Middle frontal gyrus (tissue), 1 donor: ENCODE measurements at regions not wholly inside any gene's neighbourhood (a gene's known extent, or its start where the extent isn't known, plus 50 kb on each side); places are given as distances from the start of the nearest gene placed in this dataset.

Source experiments
- DNase-seq: peaks from one replicate; pipeline ENCODE4 v3.0.0-alpha.2; 2015; ENCODE audit warnings: low spot score; ENCODE audit errors: extremely low spot score

- no peak for DNase-seq
These were observed 226.1 kb upstream of the N4BP1 start for GRCh38 chr16:48836067-48836466.

DNA sequence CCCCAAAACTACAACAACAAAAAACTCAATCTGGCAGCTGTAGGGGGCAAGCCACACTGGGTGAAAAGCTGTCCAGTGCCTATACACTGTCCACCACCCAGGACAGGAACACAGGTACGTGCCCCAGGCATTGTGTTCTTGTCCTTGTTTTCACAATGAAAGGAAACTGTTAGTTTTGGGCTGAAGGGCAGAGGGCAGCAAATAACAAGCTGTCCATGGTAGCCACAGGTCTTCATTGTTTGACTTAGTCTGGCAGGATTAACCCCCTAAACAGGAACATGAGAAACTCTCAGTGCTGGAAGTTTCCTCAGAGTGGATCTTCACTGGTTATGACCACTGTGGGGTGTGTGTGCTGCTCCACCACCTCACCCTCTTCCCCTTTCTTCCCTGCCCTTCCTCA lies 224.6 kb upstream of the N4BP1 start:
- no peak for DNase-seq

DNA sequence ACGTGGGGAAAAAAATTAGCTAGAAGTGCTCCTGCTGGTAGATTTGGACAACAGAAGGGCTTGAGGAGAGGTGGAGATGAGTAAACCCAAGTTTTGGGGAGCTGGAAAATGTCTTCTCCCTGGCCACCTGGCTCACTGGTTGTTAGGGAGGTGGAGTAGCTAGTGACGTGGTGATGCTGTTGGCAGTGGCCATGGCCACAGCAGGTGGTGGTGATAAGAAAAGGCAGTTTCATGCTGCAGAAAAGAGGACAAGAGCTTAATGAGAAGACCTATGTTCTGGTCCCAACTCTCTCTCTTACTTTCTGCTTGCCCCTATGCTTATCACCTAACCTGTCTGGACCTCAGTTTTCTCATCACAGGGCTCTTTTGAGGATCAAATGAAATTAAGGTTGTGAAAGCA lies 223.5 kb upstream of the N4BP1 start:
- DNase-seq: no peak

GRCh38 chr16:48831076-48831722 lies 221.2 kb upstream of the N4BP1 start:
- no peak for DNase-seq

- DNase-seq: no peak
These were observed 219.6 kb upstream of the N4BP1 start for GRCh38 chr16:48829336-48830310.

- DNase-seq: no peak
These were observed 214.3 kb upstream of the N4BP1 start for GRCh38 chr16:48824271-48824670.

DNA sequence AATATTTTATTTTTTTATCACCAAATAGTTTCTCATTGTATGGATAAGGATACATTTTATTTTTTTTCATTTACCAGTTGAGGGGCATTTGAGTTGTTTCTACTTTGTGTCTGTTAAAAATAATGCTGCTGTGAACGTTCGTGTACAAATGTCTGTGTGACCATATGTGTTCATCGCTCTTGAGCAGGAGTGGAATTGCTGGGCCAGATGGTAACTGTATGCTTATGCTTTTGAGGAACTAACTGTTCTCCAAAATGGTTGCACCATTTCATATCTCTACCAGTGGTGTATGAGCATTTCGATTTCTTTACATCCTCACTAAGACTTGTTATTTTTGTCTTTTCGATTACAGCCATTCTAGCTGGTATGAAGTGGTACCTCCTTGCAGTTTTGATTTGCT lies 212.5 kb upstream of the N4BP1 start:
- no peak for DNase-seq

GRCh38 chr16:48820379-48820778 lies 210.4 kb upstream of the N4BP1 start:
- no peak for DNase-seq

- DNase-seq: peak; percentile 16
These were observed 208.3 kb upstream of the N4BP1 start for GRCh38 chr16:48818257-48818656.

DNA sequence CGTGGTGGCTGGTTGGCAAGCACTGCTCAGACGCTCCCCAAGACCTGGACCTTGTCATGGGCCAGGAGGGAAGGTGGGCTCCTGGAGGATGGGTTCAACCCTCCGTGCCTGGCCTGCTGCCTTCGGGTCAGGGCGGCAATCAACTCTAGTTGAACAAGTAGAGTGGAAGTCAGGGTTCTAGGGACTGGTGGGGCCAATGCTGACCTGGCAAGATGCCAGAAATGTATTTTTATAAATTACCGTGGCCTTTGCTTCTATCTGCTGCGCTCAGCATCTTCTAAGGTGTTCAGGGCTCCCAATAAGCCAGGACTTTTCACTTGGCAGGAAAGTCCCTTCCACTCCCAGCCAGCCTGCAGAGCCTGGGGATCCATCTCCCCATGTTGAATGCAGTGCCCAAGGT lies 207.1 kb upstream of the N4BP1 start:
- DNase-seq: no peak

GRCh38 chr16:48816393-48816792 lies 206.4 kb upstream of the N4BP1 start:
- DNase-seq: no peak

DNA sequence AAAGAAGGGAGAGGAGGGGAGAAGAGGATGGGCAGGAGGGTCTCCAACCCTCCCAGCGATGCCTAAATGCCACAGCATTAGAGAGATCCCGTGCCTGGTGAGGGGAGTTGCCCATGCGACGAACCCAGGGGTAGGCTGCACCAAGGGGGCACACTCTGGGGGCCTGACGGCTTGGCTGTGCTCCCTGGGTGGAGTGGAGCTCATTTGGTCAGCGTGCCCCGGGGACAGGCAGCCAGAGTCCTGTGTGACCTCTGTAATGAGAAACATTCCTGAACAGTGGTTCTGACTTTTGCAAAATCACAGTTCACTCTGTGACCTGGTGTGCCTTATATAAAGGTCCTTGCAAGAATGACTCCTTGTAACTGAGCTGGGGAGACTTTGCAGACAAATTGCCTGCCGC lies 205.0 kb upstream of the N4BP1 start:
- DNase-seq: no peak

- no peak for DNase-seq
These were observed 203.5 kb upstream of the N4BP1 start for GRCh38 chr16:48813485-48813884.

DNA sequence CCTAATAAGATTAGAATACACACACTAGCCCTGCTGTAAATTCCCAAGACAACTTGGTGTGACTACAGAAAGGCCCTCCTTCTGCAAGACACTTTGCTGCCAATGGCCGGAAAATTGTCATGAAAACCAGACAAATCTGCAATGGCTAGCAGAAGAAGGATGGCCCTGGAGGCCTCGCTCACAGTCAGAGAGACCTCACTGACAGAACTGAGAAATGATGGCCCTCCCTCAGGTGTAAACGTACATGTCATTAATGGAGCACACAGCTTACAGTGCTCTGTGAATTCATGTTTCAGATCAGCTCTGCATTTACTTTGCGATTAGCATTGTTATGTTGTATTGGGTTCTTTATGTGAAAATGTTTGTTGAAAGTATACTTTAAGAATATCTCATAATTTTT lies 202.9 kb upstream of the N4BP1 start:
- DNase-seq: no peak

DNA sequence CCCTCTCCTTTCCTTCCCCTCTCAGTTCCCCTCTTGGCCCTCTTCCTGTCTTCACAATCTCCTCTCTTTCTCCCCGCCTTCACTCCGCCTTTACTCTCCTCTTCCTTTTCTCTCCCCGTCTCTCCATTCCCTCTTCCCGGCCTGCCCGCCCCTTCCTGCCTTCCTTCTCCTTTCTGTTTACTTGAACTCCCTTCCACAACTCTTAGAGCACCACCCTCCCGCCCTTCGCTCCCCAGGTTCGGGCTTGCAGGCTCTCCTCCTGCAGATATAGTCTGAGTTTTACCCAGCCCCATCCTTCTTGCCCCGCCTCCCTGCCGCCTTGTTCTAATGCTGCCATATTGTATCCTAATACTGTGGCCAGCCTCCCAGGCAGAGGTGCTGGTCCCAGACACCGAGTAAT lies 201.5 kb upstream of the N4BP1 start:
- DNase-seq: no peak

DNA sequence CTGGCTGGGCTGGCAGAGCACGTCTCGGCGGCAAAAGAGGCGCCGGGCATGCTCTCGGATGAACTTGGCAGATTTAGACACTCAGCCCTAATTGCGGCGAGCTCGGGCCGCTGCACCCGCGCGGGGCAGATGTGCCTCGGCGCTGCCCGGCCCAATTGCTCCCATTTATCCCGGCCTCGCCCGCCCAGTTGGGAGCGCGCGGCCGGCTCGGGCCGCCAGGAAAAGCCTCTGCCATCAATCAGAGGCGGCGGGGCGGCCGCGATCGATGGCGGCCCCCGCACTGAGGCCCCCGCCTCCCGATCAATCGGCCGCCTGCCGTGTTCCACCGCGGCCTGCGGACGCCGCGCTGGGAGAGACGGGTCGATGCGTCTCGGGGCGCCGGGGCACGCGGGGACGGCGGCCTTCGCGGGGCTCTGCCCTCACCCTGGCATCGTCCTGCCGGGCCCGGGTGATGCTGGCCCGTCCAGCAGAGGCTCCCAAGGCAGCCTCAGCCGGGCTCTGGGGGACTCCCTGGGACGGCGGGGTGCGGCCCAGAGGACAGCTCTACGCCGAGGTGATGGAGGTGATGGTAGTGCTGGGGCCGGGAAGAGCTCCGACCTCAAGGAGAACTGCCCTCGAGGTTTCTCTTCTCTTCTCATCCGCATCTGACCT lies 200.9 kb upstream of the N4BP1 start:
- DNase-seq: no peak

GRCh38 chr16:48810436-48810802 lies 200.4 kb upstream of the N4BP1 start:
- no peak for DNase-seq

DNA sequence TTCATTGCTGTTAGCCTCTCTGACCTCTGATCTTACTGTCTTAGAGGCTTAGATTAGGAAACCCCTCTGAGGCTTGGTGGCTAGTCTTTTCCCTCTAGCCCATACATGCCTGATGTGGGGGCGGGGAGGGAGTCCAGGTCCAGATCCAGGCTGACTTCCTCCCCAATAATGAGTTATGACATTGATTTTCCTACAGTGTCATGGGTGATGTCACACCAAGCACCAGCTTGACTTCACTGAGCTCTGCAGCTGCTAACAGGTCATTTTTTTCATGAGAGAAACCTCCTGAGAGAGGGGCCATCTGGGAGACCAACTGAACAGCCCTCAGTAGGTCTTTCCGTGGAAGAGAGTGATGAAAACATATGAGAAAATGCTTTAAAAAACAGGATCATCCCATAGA lies 180.2 kb upstream of the N4BP1 start:
- DNase-seq: no peak

DNA sequence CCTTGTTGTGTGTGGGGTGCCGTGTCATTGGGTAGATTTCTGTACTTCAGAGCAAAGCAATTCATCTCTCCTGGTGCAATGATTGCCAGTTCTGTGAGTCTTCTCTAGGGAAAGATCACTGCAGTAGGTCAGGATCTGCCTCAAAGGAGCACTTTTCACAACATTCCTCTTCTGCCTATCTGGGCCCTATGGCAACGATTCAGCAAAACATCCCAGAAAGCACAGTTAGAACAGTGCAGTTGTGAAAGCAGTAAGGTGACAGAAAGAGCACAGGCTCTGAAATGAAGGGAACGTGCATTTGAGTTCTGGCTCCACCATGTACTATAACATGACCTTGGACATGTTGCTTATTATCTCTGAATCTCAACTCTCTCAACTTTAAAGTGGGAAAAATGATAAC lies 178.5 kb upstream of the N4BP1 start:
- DNase-seq: no peak

GRCh38 chr16:48745541-48745940 lies 135.6 kb upstream of the N4BP1 start:
- DNase-seq: no peak

GRCh38 chr16:48740964-48741363 lies 131.0 kb upstream of the N4BP1 start:
- no peak for DNase-seq

GRCh38 chr16:48734220-48734619 lies 124.2 kb upstream of the N4BP1 start:
- no peak for DNase-seq
